HEK293T (cell line): ENCODE measurements at regions not wholly inside any gene's neighbourhood (a gene's known extent, or its start where the extent isn't known, plus 50 kb on each side); places are given as distances from the start of the nearest gene placed in this dataset.

Experiments used
- BHLHE40 ChIP-seq: fragments of 450-650 bp; IDR thresholded peaks from 2 replicates; pipeline ENCODE4 v1.6.1; 2016; ENCODE audit warnings: mild to moderate bottlenecking, moderate library complexity, borderline replicate concordance
- ELF4 ChIP-seq: fragments of 450-650 bp; IDR thresholded peaks from 2 replicates; pipeline ENCODE4 v1.6.1; 2017; ENCODE audit warnings: antibody characterized with exemption
- FOXA1 ChIP-seq: fragments of 450-650 bp; IDR thresholded peaks from 2 replicates; pipeline ENCODE4 v1.6.1; 2016; ENCODE audit warnings: mild to moderate bottlenecking
- TARDBP ChIP-seq: fragments of 450-650 bp; IDR thresholded peaks from 2 replicates; pipeline ENCODE4 v1.6.1; 2016

DNA sequence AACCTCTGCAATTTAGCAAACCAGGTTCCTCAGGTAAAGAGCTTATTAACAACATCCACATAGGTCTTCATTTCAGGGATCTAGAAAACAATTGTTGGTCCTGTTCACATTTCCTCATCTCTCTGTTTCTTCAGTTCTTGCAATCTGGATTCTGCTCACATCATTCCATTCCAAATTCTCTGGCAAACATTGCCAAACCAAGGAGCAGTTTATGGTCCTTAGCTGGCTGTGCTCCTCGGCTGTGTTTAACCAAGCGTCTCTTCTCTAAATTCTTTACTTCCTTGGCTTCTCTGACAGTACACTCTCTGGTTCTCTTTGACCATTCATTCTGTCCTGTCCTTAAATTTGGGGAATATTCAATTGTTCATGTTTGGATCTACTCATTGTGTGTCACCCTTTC lies 65.8 kb upstream of the RANBP3L start:
- TF ChIP-seq FOXA1 (no peak), BHLHE40 (no peak), TARDBP (no peak), ELF4 (no peak)
